ENCODE measurements at regions not wholly inside any gene's neighbourhood (a gene's known extent, or its start where the extent isn't known, plus 50 kb on each side); places are given as distances from the start of the nearest gene placed in this dataset.
"Not testable (repeated sequence)": the region's sequence is repeated elsewhere in the genome, so short reads cannot be mapped to it uniquely, and the experiment has no call there.

- in situ Hi-C loops (cut with HindIII; ENCODE audit: low pct_unique_long_range_greater_than_20kb, low sequenced_read_pairs), result no loop called here
- DNase-seq (ENCODE audit: low read depth, low spot score), result no peak
These were observed 171.9 kb upstream of the GRIA1 start for GRCh38 chr5:153318556-153318955.

GRCh38 chr5:153321478-153321877 lies 169.0 kb upstream of the GRIA1 start:
- DNase-seq (ENCODE audit: low read depth, low spot score), result no peak
- in situ Hi-C loops (cut with HindIII; ENCODE audit: low pct_unique_long_range_greater_than_20kb, low sequenced_read_pairs), result no loop called here

DNA sequence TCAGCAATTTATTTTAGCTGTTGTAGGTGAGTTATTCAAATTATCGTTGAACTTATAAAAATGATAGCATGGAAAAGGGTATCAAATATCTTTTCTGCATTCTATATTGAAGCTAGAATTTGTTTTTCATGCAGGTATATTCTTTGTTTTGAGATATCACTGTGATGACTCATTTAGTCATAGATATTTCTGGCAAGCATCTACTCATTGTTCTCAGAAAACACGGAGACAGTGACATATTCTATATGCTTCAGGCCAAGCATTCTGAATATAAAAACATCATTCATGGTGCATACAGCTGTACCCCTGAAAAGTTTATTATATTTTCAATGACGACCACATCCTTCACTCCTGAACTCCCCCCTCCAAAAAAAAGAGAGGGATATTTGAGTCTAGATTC lies 150.3 kb upstream of the GRIA1 start:
- no peak for DNase-seq (ENCODE audit: low read depth, low spot score)
- in situ Hi-C loops (cut with HindIII; ENCODE audit: low pct_unique_long_range_greater_than_20kb, low sequenced_read_pairs), result no loop called here

GRCh38 chr5:153340738-153341137 lies 149.7 kb upstream of the GRIA1 start:
- in situ Hi-C loops (cut with HindIII; ENCODE audit: low pct_unique_long_range_greater_than_20kb, low sequenced_read_pairs), result no loop called here

DNA sequence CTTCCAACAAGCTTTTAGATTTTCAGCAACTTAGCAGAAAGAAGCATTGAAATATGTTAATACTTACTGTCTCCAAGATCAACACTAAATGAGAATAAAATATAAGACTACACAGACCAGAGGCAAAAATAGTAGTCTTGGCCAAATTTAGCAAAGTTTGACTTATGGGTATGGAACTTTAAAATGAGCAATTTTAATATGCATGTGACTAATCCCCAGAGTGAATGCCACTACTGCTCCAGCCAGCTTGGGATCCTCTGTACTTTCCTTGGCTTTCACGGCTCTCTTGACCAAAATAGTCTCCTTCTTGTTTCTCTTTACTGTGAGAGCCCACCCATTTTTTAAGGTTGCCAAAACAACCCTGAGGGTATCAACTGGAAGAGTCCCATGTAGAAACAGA lies 148.0 kb upstream of the GRIA1 start:
- in situ Hi-C loops (cut with HindIII; ENCODE audit: low pct_unique_long_range_greater_than_20kb, low sequenced_read_pairs), result no loop called here

More at GRCh38 chr5:153340738-153341137, 149.7 kb upstream of the GRIA1 start:
- DNase-seq (ENCODE audit: low read depth, low spot score), result no peak

DNA sequence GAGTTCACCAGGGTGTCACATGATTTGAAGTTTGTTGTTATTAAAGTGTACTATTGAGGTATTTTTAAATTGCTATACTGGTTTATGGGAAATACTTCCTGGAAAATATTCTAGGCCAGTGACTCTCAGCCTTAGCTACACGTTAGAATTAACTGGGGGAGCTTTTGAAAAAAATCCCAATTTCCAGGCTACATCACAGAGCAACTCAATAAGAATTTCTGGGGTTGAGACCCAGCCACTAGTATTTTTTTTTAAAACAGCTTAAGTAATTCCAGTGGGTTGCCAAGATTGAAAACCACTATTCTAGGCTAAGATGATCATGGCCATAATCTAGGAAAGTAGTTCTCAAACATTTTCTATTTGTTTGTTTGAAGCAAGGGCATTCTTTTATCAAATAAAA lies 142.9 kb upstream of the GRIA1 start:
- in situ Hi-C loops (cut with HindIII; ENCODE audit: low pct_unique_long_range_greater_than_20kb, low sequenced_read_pairs), result no loop called here
- DNase-seq (ENCODE audit: low read depth, low spot score), result no peak

More for the DNA sequence above, 148.0 kb upstream of the GRIA1 start:
- DNase-seq (ENCODE audit: low read depth, low spot score), result no peak

- no peak for DNase-seq (ENCODE audit: low read depth, low spot score)
- in situ Hi-C loops (cut with HindIII; ENCODE audit: low pct_unique_long_range_greater_than_20kb, low sequenced_read_pairs), result no loop called here
These were observed 140.1 kb upstream of the GRIA1 start for GRCh38 chr5:153350175-153350883.

- in situ Hi-C loops (cut with HindIII; ENCODE audit: low pct_unique_long_range_greater_than_20kb, low sequenced_read_pairs), result no loop called here
- no peak for DNase-seq (ENCODE audit: low read depth, low spot score)
These were observed 137.7 kb upstream of the GRIA1 start for GRCh38 chr5:153352685-153353219.

DNA sequence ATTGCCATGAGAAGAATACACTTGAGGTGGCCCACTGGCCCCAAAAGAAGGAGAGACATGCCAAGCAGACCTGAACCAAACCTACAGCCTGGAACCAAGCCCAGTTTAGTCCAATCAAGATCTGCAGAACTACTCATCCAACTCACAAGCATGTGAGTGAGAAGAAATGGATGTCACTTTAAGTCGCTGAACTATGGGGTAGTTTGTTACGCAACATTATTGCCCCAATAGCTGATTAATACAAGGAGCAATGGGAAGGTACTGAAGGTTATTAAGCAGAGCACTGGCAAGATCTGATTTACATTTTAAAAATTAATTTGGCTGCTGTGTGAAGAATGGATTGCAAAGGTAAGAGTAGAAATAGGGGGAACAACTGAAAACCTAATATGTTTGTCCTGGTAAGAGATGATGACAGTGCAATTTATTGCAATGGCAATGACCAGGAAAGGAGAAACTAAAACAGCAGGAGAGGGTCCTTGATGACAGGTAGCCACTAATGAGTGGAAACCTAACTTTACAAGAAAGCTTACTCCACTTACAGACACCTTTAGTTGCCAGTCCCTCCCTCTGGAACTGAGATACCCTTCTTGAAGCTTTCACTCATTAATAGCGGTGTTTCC lies 132.9 kb upstream of the GRIA1 start:
- no peak for DNase-seq (ENCODE audit: low read depth, low spot score)
- in situ Hi-C loops (cut with HindIII; ENCODE audit: low pct_unique_long_range_greater_than_20kb, low sequenced_read_pairs), result no loop called here

DNA sequence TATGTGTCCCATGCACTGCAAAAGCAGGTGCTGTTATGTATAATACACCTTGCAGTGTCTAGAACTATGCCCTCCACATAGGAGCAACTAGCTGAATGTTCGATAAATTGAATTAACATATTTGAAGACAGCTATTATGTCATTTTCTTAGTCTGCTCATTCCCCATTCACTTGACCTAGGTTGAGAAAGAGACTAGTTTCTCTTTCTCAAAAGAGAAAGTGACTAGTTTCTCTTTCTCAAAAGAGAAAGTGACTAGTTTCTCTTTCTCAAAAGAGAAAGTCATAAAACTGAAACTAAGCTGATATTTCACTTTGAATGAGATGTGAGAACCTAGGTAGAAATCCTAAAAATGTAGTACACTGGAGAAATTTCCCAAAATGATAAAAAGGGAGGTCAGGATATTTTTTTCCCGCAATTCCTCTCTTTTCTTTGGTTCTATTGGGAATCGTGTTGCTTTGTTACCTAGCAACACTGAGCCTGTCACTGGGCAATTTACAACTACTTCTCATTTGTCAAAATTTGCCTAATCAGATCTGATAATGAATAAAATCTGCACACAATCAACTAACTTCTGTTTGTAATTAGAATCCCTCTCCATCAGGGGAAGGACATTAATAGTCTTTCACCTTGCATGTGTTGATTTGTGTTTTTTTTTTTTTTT lies 132.0 kb upstream of the GRIA1 start:
- in situ Hi-C loops (cut with HindIII; ENCODE audit: low pct_unique_long_range_greater_than_20kb, low sequenced_read_pairs), result no loop called here

DNA sequence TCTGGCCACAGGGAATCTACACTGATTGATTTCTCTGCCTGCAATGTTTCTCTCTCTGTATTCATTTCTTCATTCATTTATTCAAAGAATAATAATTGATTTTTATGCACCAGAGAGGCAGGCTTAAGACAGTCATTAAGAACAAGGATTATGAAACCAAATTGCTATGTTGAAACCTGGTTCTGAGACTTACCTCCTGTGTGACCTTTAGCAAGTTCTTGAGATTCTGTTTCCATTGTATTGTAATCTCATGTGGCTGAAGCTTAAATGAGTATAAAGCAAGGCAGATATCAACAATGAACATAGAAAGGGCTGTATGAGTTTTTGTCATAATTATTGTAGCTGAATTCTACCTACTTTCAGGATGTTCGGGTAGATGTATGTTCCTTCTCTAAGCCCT lies 129.6 kb upstream of the GRIA1 start:
- DNase-seq (ENCODE audit: low read depth, low spot score), result no peak
- in situ Hi-C loops (cut with HindIII; ENCODE audit: low pct_unique_long_range_greater_than_20kb, low sequenced_read_pairs), result no loop called here

More for the DNA sequence above, 132.0 kb upstream of the GRIA1 start:
- DNase-seq (ENCODE audit: low read depth, low spot score), result no peak

DNA sequence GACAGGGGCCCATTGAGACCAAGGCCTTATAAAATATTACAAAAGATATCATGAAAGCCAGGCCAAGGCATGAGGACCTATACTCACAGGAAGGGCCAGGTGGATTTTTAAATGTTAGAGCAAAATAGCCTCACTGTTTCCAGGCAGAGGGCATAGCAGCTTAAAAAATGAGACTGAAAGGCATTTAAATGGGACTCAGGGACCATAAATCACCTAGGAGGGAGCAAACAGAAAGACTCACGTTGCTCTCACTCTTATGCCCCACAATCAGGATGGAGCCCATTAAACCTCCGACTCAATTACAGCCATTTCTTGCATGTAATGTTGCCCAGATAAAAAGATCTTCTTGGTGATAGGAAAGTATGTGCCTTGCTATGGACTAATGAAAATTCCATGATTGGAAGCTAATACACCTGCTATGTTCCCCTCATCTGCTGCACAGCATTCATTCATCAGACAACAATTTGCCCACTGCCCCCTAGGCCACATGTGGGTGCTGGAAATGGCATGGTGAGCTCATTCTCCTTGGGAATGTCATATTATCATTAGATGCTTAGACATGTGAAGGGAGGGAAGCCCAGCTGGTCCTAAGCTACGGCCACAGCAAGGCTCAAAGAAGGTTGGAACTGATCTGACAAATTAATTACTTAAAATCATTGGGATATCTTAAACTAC lies 128.6 kb upstream of the GRIA1 start:
- DNase-seq (ENCODE audit: low read depth, low spot score), result no peak
- in situ Hi-C loops (cut with HindIII; ENCODE audit: low pct_unique_long_range_greater_than_20kb, low sequenced_read_pairs), result no loop called here

GRCh38 chr5:153365547-153365946 lies 124.9 kb upstream of the GRIA1 start:
- DNase-seq (ENCODE audit: low read depth, low spot score), result no peak
- in situ Hi-C loops (cut with HindIII; ENCODE audit: low pct_unique_long_range_greater_than_20kb, low sequenced_read_pairs), result no loop called here

- in situ Hi-C loops (cut with HindIII; ENCODE audit: low pct_unique_long_range_greater_than_20kb, low sequenced_read_pairs), result no loop called here
- DNase-seq (ENCODE audit: low read depth, low spot score), result no peak
These were observed 123.0 kb upstream of the GRIA1 start for GRCh38 chr5:153367466-153367865.

GRCh38 chr5:153372425-153373129 lies 117.9 kb upstream of the GRIA1 start:
- DNase-seq (ENCODE audit: low read depth, low spot score), result no peak
- in situ Hi-C loops (cut with HindIII; ENCODE audit: low pct_unique_long_range_greater_than_20kb, low sequenced_read_pairs), result no loop called here

DNA sequence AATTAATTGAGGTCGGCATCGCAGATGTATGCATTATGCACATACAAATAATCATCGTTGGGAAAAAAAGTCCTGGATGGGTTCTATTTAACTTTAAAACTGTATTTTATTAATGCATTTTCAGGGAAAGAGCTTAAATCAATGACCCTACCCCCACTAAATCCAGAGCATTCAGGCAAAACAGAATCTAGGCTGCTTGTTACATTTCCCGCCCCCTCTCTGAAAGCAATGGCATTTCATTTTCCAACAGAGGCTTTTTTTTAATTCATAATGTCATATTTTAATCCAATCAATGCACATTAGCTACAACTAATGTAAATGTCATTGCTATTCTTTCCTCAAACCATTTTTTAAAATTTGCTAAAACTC lies 117.4 kb upstream of the GRIA1 start:
- in situ Hi-C loops (cut with HindIII; ENCODE audit: low pct_unique_long_range_greater_than_20kb, low sequenced_read_pairs), result no loop called here
- no peak for DNase-seq (ENCODE audit: low read depth, low spot score)

GRCh38 chr5:153381630-153382029 lies 108.8 kb upstream of the GRIA1 start:
- in situ Hi-C loops (cut with HindIII; ENCODE audit: low pct_unique_long_range_greater_than_20kb, low sequenced_read_pairs); DNase-seq (ENCODE audit: low read depth, low spot score): not testable (repeated sequence)

DNA sequence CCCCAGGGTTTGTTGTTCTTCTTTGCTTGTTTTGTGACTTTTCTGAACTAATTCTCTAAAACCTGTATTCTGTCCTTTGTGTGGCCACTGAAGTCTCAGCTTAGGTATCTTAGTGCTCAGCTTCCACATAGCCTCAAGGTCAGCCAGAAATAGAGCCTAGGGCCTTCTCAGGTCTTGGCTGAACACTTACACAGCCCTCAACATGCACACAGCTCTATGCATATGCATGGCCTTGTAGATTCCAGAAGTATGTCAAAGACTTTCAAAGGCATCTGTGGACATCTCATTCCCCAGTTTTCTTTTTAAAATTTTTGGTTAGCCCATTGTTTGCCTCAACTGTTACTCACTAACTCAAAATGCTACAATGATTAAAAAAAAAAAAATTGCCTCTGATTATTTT lies 99.9 kb upstream of the GRIA1 start:
- DNase-seq (ENCODE audit: low read depth, low spot score), result no peak
- in situ Hi-C loops (cut with HindIII; ENCODE audit: low pct_unique_long_range_greater_than_20kb, low sequenced_read_pairs), result no loop called here
